MCF 10A (cell line): ENCODE measurements at regions not wholly inside any gene's neighbourhood (a gene's known extent, or its start where the extent isn't known, plus 50 kb on each side); places are given as distances from the start of the nearest gene placed in this dataset.

Experiments
- BruUV-seq: library from RNA; stranded (reverse); fragments of 400-500 nt; replicated peaks from 2 replicates; lab custom pipeline; 2021; lab: Mats Ljungman, UMichigan
- CTCF ChIA-PET: fragments of 300-600 bp; sonication (Branson Sonifier 250); formaldehyde crosslinking; extraction: SDS; loops from one replicate; lab custom pipeline; 2021; ENCODE audit warnings: antibody characterized with exemption, inconsistent platforms; lab: Yijun Ruan, JAX
- POLR2A ChIA-PET: fragments of 300-600, 350-650 bp; sonication (Branson Sonifier 250); formaldehyde crosslinking; extraction: SDS; loops from one replicate; lab custom pipeline; 2020; ENCODE audit warnings: antibody characterized with exemption, inconsistent platforms; lab: Yijun Ruan, JAX
- DNase-seq: peaks from one replicate; pipeline ENCODE4 v3.0.0-alpha.2; 2018; ENCODE audit not compliant: unreplicated experiment
- H3K27ac Mint-ChIP-seq: one replicate; pipeline ENCODE4 v1.8.0; 2022; ENCODE audit warnings: mild to moderate bottlenecking, low read depth, mixed read lengths; ENCODE audit not compliant: unreplicated experiment
- H3K27me3 Mint-ChIP-seq: one replicate; pipeline ENCODE4 v1.8.0; 2022; ENCODE audit warnings: mixed read lengths; ENCODE audit not compliant: insufficient read depth, unreplicated experiment
- H3K36me3 Mint-ChIP-seq: one replicate; pipeline ENCODE4 v1.8.0; 2022; ENCODE audit warnings: mild to moderate bottlenecking, moderate library complexity, mixed read lengths; ENCODE audit not compliant: insufficient read depth, unreplicated experiment
- H3K4me1 Mint-ChIP-seq: one replicate; pipeline ENCODE4 v1.8.0; 2022; ENCODE audit warnings: mixed read lengths; ENCODE audit not compliant: insufficient read depth, unreplicated experiment
- H3K4me3 Mint-ChIP-seq: one replicate; pipeline ENCODE4 v1.8.0; 2022; ENCODE audit warnings: mild to moderate bottlenecking, moderate library complexity, mixed read lengths; ENCODE audit not compliant: unreplicated experiment
- H3K9me3 Mint-ChIP-seq: one replicate; pipeline ENCODE4 v1.8.0; 2022; ENCODE audit warnings: mixed read lengths; ENCODE audit not compliant: unreplicated experiment
- CTCF ChIP-seq: fragments of 200-600 bp; IDR thresholded peaks from one replicate; pipeline ENCODE4 v1.8.0; 2022; ENCODE audit warnings: antibody characterized with exemption, mild to moderate bottlenecking; ENCODE audit not compliant: unreplicated experiment
- intact Hi-C: fragments of 100-400 bp; cut with micrococcal nuclease; formaldehyde crosslinking; loops from 2 replicates; pipeline ENCODE4 v1.14.1; 2022

DNA sequence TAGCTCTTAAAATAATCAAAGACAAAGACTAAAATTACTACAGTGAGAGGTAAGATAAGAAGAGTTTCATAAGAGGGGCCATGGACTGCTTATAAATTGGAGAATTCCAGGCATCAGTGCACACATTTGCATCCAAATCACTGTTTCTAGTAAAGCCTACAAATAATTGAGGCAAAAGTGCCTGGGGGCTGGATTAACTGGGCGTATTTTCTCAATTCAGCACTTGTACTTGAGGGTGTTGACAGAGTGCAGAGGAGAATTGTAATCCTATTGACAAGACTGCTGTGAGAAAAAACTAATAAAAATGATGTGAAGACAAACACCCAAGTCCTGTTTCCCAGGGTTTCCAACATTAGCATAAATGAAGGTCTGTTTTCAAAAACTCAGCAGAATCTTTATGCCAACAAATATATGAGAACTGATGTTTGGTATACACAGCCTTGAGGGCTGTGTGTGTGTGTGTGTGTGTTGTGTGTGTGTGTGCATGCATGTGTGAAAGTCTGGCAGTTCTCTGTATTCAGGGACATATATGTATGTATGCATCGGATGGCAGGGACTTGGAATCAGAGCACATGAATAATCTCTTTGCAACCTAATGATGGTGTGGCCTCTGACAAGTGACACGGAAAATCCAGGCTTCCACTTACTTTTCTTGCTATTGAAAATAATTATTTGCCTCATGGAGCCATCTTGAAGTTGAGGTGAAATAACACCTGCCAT lies 182.1 kb upstream of the CDC14C start:
- no peak for TF ChIP-seq CTCF
- no TSS peak for BruUV-seq
- intact Hi-C loops: no loop called here
- CTCF ChIA-PET: interaction anchor here (0.6 to 1.0 kb wide), 2 partner anchors 13 to 250 kb away, joined by 3 read pairs; no protein-coding TSS in a partner anchor
- POLR2A ChIA-PET: no interaction called here
- no peak for DNase-seq
- H3K27ac Mint-ChIP-seq: no peak overlapping the region
- H3K36me3 Mint-ChIP-seq: no peaks in the 10 kb centered on the region
- peaks cover 52% of the 10 kb centered on the region for H3K27me3 Mint-ChIP-seq
- H3K4me3 Mint-ChIP-seq: no peak overlapping the region
- H3K4me1 Mint-ChIP-seq: no peaks in the 10 kb centered on the region
- no peaks in the 10 kb centered on the region for H3K9me3 Mint-ChIP-seq

GRCh38 chr7:48748081-48748833 lies 176.1 kb upstream of the CDC14C start:
- no peak for TF ChIP-seq CTCF
- no peaks in the 10 kb centered on the region for H3K9me3 Mint-ChIP-seq
- no peaks in the 10 kb centered on the region for H3K36me3 Mint-ChIP-seq
- H3K27me3 Mint-ChIP-seq: peaks cover 64% of the 10 kb centered on the region
- POLR2A ChIA-PET: no interaction called here
- intact Hi-C loops: no loop called here
- DNase-seq: no peak
- BruUV-seq: no TSS peak
- H3K27ac Mint-ChIP-seq: no peak overlapping the region
- H3K4me1 Mint-ChIP-seq: no peaks in the 10 kb centered on the region
- no peak overlapping the region for H3K4me3 Mint-ChIP-seq
- CTCF ChIA-PET: no interaction called here

GRCh38 chr7:48755061-48755555 lies 169.2 kb upstream of the CDC14C start:
- ChIA-PET CTCF (interaction anchor here (0.7 kb wide), 1 partner anchor 14 kb away, joined by 3 read pairs; no protein-coding TSS in a partner anchor), POLR2A (no interaction called here)
- peaks cover 6% of the 10 kb centered on the region for H3K4me1 Mint-ChIP-seq

More at GRCh38 chr7:48755061-48755555, 169.2 kb upstream of the CDC14C start:
- no TSS peak for BruUV-seq
- Mint-ChIP-seq H3K27me3 (peaks cover 36% of the 10 kb centered on the region), H3K4me3 (no peak overlapping the region), H3K36me3 (no peaks in the 10 kb centered on the region), H3K27ac (no peak overlapping the region), H3K9me3 (no peaks in the 10 kb centered on the region)
- DNase-seq: no peak
- TF ChIP-seq CTCF: no peak
- intact Hi-C loops: no loop called here
